ENCODE measurements at regions not wholly inside any gene's neighbourhood (a gene's known extent, or its start where the extent isn't known, plus 50 kb on each side); places are given as distances from the start of the nearest gene placed in this dataset.

GRCh38 chr17:53148058-53148457 is 674.7 kb upstream of the KIF2B start:
- H3K36me3 ChIP-seq (replicated peaks in 1 of 2; ENCODE audit: control insufficient read depth in 1 of 2, insufficient read depth in 2 of 2, low read length in 1 of 2): no peaks in the 10 kb centered on the region
- 0 out of 2 replicates have a peak, but pooled peaks cover 3% of the 10 kb centered on the region for H3K9me3 ChIP-seq
- no peak overlapping the region for H3K4me2 ChIP-seq
- H3K9ac ChIP-seq: no peak overlapping the region
- H4K20me1 ChIP-seq (ENCODE audit: insufficient read depth): no peaks in the 10 kb centered on the region
- no peaks in the 10 kb centered on the region for H3K9me2 ChIP-seq
- H3K27me3 ChIP-seq (ENCODE audit: insufficient read depth): no peaks in the 10 kb centered on the region
- 13% methylated on average over 1 of the region's 1 CpG for WGBS (ENCODE audit: low lambda C conversion rate)
- H3F3A ChIP-seq (replicated peaks; ENCODE audit: insufficient read depth): no peaks in the 10 kb centered on the region
- DNase-seq: no peak
- no peaks in the 10 kb centered on the region for H3K79me2 ChIP-seq (ENCODE audit: insufficient read depth)
- no peak overlapping the region for H3K4me3 ChIP-seq (ENCODE audit: low read depth in 2 of 2, low read length in 1 of 2)
- H3K4me1 ChIP-seq (ENCODE audit: control insufficient read depth in 1 of 2, insufficient read depth in 2 of 2, low read depth in 1 of 2, low read length in 1 of 2): no peaks in the 10 kb centered on the region; a peak in 2 of 4 replicates
- no peak overlapping the region for H2AFZ ChIP-seq (ENCODE audit: low read depth)
- H3K27ac ChIP-seq (ENCODE audit: low read depth in 2 of 2, low read length in 1 of 2): no peak overlapping the region
- TF ChIP-seq GABPA (IDR thresholded peaks at IDR 0.05; ENCODE audit: low read depth) (no peak), POLR2AphosphoS5 (IDR thresholded peaks at IDR 0.05; ENCODE audit: low read depth, low read length) (no peak), ELF1 (IDR thresholded peaks at IDR 0.05) (no peak), TCF12 (IDR thresholded peaks at IDR 0.05) (no peak)
- TF ChIP-seq, protein P1, sequence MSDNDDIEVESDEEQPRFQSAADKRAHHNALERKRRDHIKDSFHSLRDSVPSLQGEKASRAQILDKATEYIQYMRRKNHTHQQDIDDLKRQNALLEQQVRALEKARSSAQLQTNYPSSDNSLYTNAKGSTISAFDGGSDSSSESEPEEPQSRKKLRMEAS (IDR thresholded peaks at IDR 0.05; ENCODE audit: low read depth): no peak
- TF ChIP-seq, protein P2, sequence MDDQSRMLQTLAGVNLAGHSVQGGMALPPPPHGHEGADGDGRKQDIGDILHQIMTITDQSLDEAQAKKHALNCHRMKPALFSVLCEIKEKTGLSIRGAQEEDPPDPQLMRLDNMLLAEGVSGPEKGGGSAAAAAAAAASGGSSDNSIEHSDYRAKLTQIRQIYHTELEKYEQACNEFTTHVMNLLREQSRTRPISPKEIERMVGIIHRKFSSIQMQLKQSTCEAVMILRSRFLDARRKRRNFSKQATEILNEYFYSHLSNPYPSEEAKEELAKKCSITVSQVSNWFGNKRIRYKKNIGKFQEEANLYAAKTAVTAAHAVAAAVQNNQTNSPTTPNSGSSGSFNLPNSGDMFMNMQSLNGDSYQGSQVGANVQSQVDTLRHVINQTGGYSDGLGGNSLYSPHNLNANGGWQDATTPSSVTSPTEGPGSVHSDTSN (IDR thresholded peaks at IDR 0.05): no peak
- ChIA-PET POLR2A (no interaction called here), CTCF (interaction anchor here (1.0 to 2.1 kb wide), 2 partner anchors 977 to 989 kb away, joined by 3 to 8 read pairs; no protein-coding TSS in a partner anchor)

GRCh38 chr17:53142890-53143289 is 679.8 kb upstream of the KIF2B start:
- POLR2A ChIA-PET: no interaction called here

More at GRCh38 chr17:53142890-53143289, 679.8 kb upstream of the KIF2B start:
- CTCF ChIA-PET: no interaction called here
- H3K79me2 ChIP-seq (ENCODE audit: insufficient read depth): no peaks in the 10 kb centered on the region
- no peaks in the 10 kb centered on the region for H4K20me1 ChIP-seq (ENCODE audit: insufficient read depth)
- no peaks in the 10 kb centered on the region for H3K27me3 ChIP-seq (ENCODE audit: insufficient read depth)
- H3K4me2 ChIP-seq: no peak overlapping the region
- H2AFZ ChIP-seq (ENCODE audit: low read depth): no peak overlapping the region
- H3K27ac ChIP-seq (ENCODE audit: low read depth in 2 of 2, low read length in 1 of 2): no peak overlapping the region
- H3K4me1 ChIP-seq (ENCODE audit: control insufficient read depth in 1 of 2, insufficient read depth in 2 of 2, low read depth in 1 of 2, low read length in 1 of 2): peaks cover 0 to 10% of the 10 kb centered on the region in 2 experiments; a peak in 2 of 4 replicates
- no peak for DNase-seq
- H3K9ac ChIP-seq: no peak overlapping the region
- TF ChIP-seq TEAD4 (IDR thresholded peaks at IDR 0.05; ENCODE audit: borderline replicate concordance, insufficient read depth) (no peak), RFX5 (IDR thresholded peaks at IDR 0.05; ENCODE audit: low read length) (no peak), RAD21 (IDR thresholded peaks at IDR 0.05; ENCODE audit: low read length) (no peak), MXI1 (IDR thresholded peaks at IDR 0.05; ENCODE audit: low read depth, low read length) (no peak), YY1 (IDR thresholded peaks at IDR 0.05; ENCODE audit: low read depth) (no peak), CHD2 (IDR thresholded peaks at IDR 0.05; ENCODE audit: low read length, partially characterized antibody) (no peak), TCF12 (IDR thresholded peaks at IDR 0.05) (no peak), USF1 (IDR thresholded peaks at IDR 0.05; ENCODE audit: borderline replicate concordance, low read depth) (no peak), IRF3 (IDR thresholded peaks at IDR 0.05; ENCODE audit: low read depth, low read length) (no peak), ELF1 (IDR thresholded peaks at IDR 0.05) (no peak), GATA2 (CRISPR knock-in tag; IDR thresholded peaks at IDR 0.05) (no peak), RXRA (IDR thresholded peaks at IDR 0.05; ENCODE audit: borderline replicate concordance, low read depth) (no peak), NRF1 (IDR thresholded peaks at IDR 0.05; ENCODE audit: low read depth, low read length) (no peak)
- TF ChIP-seq, protein P3, sequence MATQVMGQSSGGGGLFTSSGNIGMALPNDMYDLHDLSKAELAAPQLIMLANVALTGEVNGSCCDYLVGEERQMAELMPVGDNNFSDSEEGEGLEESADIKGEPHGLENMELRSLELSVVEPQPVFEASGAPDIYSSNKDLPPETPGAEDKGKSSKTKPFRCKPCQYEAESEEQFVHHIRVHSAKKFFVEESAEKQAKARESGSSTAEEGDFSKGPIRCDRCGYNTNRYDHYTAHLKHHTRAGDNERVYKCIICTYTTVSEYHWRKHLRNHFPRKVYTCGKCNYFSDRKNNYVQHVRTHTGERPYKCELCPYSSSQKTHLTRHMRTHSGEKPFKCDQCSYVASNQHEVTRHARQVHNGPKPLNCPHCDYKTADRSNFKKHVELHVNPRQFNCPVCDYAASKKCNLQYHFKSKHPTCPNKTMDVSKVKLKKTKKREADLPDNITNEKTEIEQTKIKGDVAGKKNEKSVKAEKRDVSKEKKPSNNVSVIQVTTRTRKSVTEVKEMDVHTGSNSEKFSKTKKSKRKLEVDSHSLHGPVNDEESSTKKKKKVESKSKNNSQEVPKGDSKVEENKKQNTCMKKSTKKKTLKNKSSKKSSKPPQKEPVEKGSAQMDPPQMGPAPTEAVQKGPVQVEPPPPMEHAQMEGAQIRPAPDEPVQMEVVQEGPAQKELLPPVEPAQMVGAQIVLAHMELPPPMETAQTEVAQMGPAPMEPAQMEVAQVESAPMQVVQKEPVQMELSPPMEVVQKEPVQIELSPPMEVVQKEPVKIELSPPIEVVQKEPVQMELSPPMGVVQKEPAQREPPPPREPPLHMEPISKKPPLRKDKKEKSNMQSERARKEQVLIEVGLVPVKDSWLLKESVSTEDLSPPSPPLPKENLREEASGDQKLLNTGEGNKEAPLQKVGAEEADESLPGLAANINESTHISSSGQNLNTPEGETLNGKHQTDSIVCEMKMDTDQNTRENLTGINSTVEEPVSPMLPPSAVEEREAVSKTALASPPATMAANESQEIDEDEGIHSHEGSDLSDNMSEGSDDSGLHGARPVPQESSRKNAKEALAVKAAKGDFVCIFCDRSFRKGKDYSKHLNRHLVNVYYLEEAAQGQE (IDR thresholded peaks at IDR 0.05; ENCODE audit: low read depth, low read length): no peak
- TF ChIP-seq, protein P4, sequence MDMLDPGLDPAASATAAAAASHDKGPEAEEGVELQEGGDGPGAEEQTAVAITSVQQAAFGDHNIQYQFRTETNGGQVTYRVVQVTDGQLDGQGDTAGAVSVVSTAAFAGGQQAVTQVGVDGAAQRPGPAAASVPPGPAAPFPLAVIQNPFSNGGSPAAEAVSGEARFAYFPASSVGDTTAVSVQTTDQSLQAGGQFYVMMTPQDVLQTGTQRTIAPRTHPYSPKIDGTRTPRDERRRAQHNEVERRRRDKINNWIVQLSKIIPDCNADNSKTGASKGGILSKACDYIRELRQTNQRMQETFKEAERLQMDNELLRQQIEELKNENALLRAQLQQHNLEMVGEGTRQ (IDR thresholded peaks at IDR 0.05; ENCODE audit: borderline replicate concordance, low read depth, low read length): no peak
- H3K9me3 ChIP-seq: no peaks in the 10 kb centered on the region
- H3K4me3 ChIP-seq (ENCODE audit: low read depth in 2 of 2, low read length in 1 of 2): no peak overlapping the region
- no peaks in the 10 kb centered on the region for H3F3A ChIP-seq (replicated peaks; ENCODE audit: insufficient read depth)
- H3K36me3 ChIP-seq (replicated peaks in 1 of 2; ENCODE audit: control insufficient read depth in 1 of 2, insufficient read depth in 2 of 2, low read length in 1 of 2): no peaks in the 10 kb centered on the region
- 22% methylated on average over 3 of the region's 3 CpGs for WGBS (ENCODE audit: low lambda C conversion rate)
- no peaks in the 10 kb centered on the region for H3K9me2 ChIP-seq
